B cell (primary cell): ENCODE measurements at regions not wholly inside any gene's neighbourhood (a gene's known extent, or its start where the extent isn't known, plus 50 kb on each side); places are given as distances from the start of the nearest gene placed in this dataset.

Source experiments
- ATAC-seq: fragments of 200-7000 bp; cut with Tn5 transposase; one replicate; pipeline ENCODE4 v1.10.0; 2021; ENCODE audit warnings: low read depth, mild to moderate bottlenecking, moderate number of reproducible peaks, moderate library complexity
- CTCF ChIA-PET: fragments of 350-600 bp; sonication (Branson Sonifier 250); formaldehyde crosslinking; loops from one replicate; lab custom pipeline; 2021; ENCODE audit warnings: antibody characterized with exemption, inconsistent platforms; lab: Charles Lee
- POLR2A ChIA-PET: fragments of 350-600 bp; sonication (Branson Sonifier 250); formaldehyde crosslinking; loops from one replicate; lab custom pipeline; 2021; ENCODE audit warnings: antibody characterized with exemption; lab: Charles Lee
- DNase-seq: peaks from one replicate; pipeline ENCODE4 v3.0.0; 2013
- H2AFZ ChIP-seq: 2 replicates; pipeline ENCODE4 v1.6.1; 2012; ENCODE audit warnings: mild to moderate bottlenecking, low read depth, low read length; ENCODE audit not compliant: insufficient read depth, poor library complexity, severe bottlenecking
- H3K27ac ChIP-seq, 2 donors: 1 replicate in 1 of 2; 2 replicates in 1 of 2; pipeline ENCODE4 v1.5.1; 2012 to 2013; ENCODE audit warnings: low read length in 2 of 2, mild to moderate bottlenecking in 2 of 2, moderate library complexity in 1 of 2
- H3K27me3 ChIP-seq, 4 experiments: fragments of 200-600 bp in 1 of 4; sonication (generic) in 1 of 4; replicated peaks in 1 of 4; 1 replicate in 2 of 4; 2 replicates in 2 of 4; pipeline versions ENCODE4 v1.6.1 to v1.7.0; 2013 to 2016; ENCODE audit warnings: low read length in 3 of 4, mild to moderate bottlenecking in 2 of 4, mixed read lengths in 1 of 4, moderate library complexity in 1 of 4; ENCODE audit not compliant: insufficient read depth in 4 of 4, control insufficient read depth in 3 of 4; ENCODE audit errors: control extremely low read depth in 1 of 4
- H3K36me3 ChIP-seq, 2 experiments: replicated peaks in 1 of 2; 1 replicate in 1 of 2; 2 replicates in 1 of 2; pipeline versions ENCODE4 v1.6.1 to v1.7.1; 2013; ENCODE audit warnings: low read length in 1 of 2; ENCODE audit not compliant: insufficient read depth in 2 of 2, control insufficient read depth in 1 of 2; ENCODE audit errors: control extremely low read depth in 1 of 2, extremely low read depth in 1 of 2
- H3K4me1 ChIP-seq, 2 donors: fragments of 200-600 bp in 1 of 2; sonication (generic) in 1 of 2; 1 replicate in 1 of 2; 2 replicates in 1 of 2; pipeline versions ENCODE4 v1.5.1 to v1.6.1; 2013 to 2017; ENCODE audit warnings: low read length in 2 of 2; ENCODE audit not compliant: control insufficient read depth in 2 of 2, insufficient read depth in 2 of 2
- H3K4me2 ChIP-seq: replicated peaks from 2 replicates; pipeline ENCODE3; 2012; ENCODE audit warnings: mild to moderate bottlenecking, low read depth, low read length; ENCODE audit not compliant: poor library complexity, severe bottlenecking
- H3K4me3 ChIP-seq, 5 experiments: fragments of 200-600 bp in 1 of 5; sonication (generic) in 1 of 5; 1 replicate in 3 of 5; 2 replicates in 2 of 5; pipeline versions ENCODE4 v1.5.1 to v1.7.0; 2011 to 2016; ENCODE audit warnings: low read length in 4 of 5, mild to moderate bottlenecking in 4 of 5, low read depth in 2 of 5, control low read depth in 1 of 5, moderate library complexity in 1 of 5; ENCODE audit not compliant: insufficient read depth in 1 of 5; ENCODE audit errors: control extremely low read depth in 1 of 5, extremely low read depth in 1 of 5
- H3K79me2 ChIP-seq: fragments of 200-600 bp; sonication (generic); one replicate; pipeline ENCODE4 v1.6.0; 2016; ENCODE audit warnings: low read length; ENCODE audit not compliant: control insufficient read depth, insufficient read depth
- H3K9ac ChIP-seq: fragments of 200-600 bp; sonication (generic); 2 replicates; pipeline ENCODE4 v1.6.1; 2017; ENCODE audit warnings: mild to moderate bottlenecking, low read length, moderate library complexity
- H3K9me3 ChIP-seq, 3 donors: one replicate each; pipeline versions ENCODE4 v1.6.1 to v1.7.1; 2013; ENCODE audit warnings: low read length in 2 of 3; ENCODE audit not compliant: control insufficient read depth in 2 of 3, insufficient read depth in 1 of 3; ENCODE audit errors: control extremely low read depth in 1 of 3
- H4K20me1 ChIP-seq: 2 replicates; pipeline ENCODE4 v1.6.0; 2012; ENCODE audit warnings: mild to moderate bottlenecking, low read length; ENCODE audit not compliant: insufficient read depth, control insufficient read depth, poor library complexity, severe bottlenecking
- H3K27ac Mint-ChIP-seq: one replicate; pipeline ENCODE4 v1.8.0; 2021; ENCODE audit warnings: mixed read lengths
- H3K27me3 Mint-ChIP-seq: one replicate; pipeline ENCODE4 v1.8.0; 2021; ENCODE audit warnings: mixed read lengths
- H3K4me1 Mint-ChIP-seq: one replicate; pipeline ENCODE4 v1.8.0; 2021; ENCODE audit warnings: mixed read lengths
- H3K4me3 Mint-ChIP-seq: one replicate; pipeline ENCODE4 v1.8.0; 2021; ENCODE audit warnings: mixed read lengths
- H3K9me3 Mint-ChIP-seq: one replicate; pipeline ENCODE4 v1.8.0; 2022; ENCODE audit warnings: mixed read lengths; ENCODE audit not compliant: insufficient read depth
- CTCF ChIP-seq: fragments of 200-600 bp; IDR thresholded peaks from one replicate; pipeline ENCODE4 v1.8.0; 2022; ENCODE audit warnings: antibody characterized with exemption, mild to moderate bottlenecking
- EZH2 ChIP-seq: IDR thresholded peaks from 2 replicates; pipeline ENCODE4 v1.6.1; 2012; ENCODE audit warnings: borderline replicate concordance, low read depth, mild to moderate bottlenecking, moderate library complexity, low read length; ENCODE audit not compliant: insufficient read depth, poor library complexity, severe bottlenecking
- WGBS: methylation state at CpG from one replicate; pipeline ENCODE4 v1.1.5; 2013; ENCODE audit warnings: missing lambda C conversion rate; ENCODE audit not compliant: insufficient coverage; 5-methylcytosine and 5-hydroxymethylcytosine counted together
- intact Hi-C: fragments of 100-400 bp; cut with micrococcal nuclease; formaldehyde crosslinking; loops from one replicate; pipeline ENCODE4 v1.10.0; 2022

- ChIA-PET CTCF (no interaction called here), POLR2A (no interaction called here)
- Mint-ChIP-seq H3K27me3 (peaks cover 12% of the 10 kb centered on the region), H3K4me3 (no peak overlapping the region), H3K4me1 (no peaks in the 10 kb centered on the region), H3K9me3 (peaks cover 5% of the 10 kb centered on the region), H3K27ac (no peak overlapping the region)
- no peaks in the 10 kb centered on the region for H4K20me1 ChIP-seq
- no peak overlapping the region for H3K4me2 ChIP-seq
- H3K4me3 ChIP-seq: no peak overlapping the region
- DNase-seq (no peak), ATAC-seq (no peak)
- H3K9me3 ChIP-seq: peaks cover 1 to 17% (median 13%) of the 10 kb centered on the region in 3 donors
- H3K4me1 ChIP-seq: no peaks in the 10 kb centered on the region
- H3K27me3 ChIP-seq: peaks cover 0 to 8% (median 3%) of the 10 kb centered on the region in 4 experiments
- intact Hi-C loops: no loop called here
- H3K9ac ChIP-seq: no peak overlapping the region
- H3K79me2 ChIP-seq: no peaks in the 10 kb centered on the region
- H3K27ac ChIP-seq: no peak overlapping the region
- H3K36me3 ChIP-seq: no peaks in the 10 kb centered on the region
- TF ChIP-seq CTCF (no peak), EZH2 (no peak)
- no peak overlapping the region for H2AFZ ChIP-seq
- 98% methylated on average over 3 of the region's 4 CpGs for WGBS
These were observed 59.9 kb upstream of the SHISAL1 start for GRCh38 chr22:44372611-44373010.

GRCh38 chr22:44371741-44372525 lies 59.2 kb upstream of the SHISAL1 start:
- TF ChIP-seq EZH2 (no peak), CTCF (no peak)
- Histone ChIP-seq H3K4me1 (no peaks in the 10 kb centered on the region), H3K9me3 (peaks cover 1 to 17% (median 13%) of the 10 kb centered on the region in 3 donors), H3K4me2 (no peak overlapping the region), H3K36me3 (no peaks in the 10 kb centered on the region), H3K79me2 (no peaks in the 10 kb centered on the region), H3K27ac (no peak overlapping the region), H3K9ac (no peak overlapping the region), H3K4me3 (no peak overlapping the region), H4K20me1 (no peaks in the 10 kb centered on the region), H3K27me3 (peaks cover 0 to 8% (median 3%) of the 10 kb centered on the region in 4 experiments), H2AFZ (no peak overlapping the region)
- DNase-seq (no peak), ATAC-seq (no peak)
- POLR2A ChIA-PET: no interaction called here
- WGBS: 60% methylated on average over 2 of the region's 3 CpGs
- peaks cover 5% of the 10 kb centered on the region for H3K9me3 Mint-ChIP-seq
- H3K27ac Mint-ChIP-seq: no peak overlapping the region
- no peaks in the 10 kb centered on the region for H3K4me1 Mint-ChIP-seq
- CTCF ChIA-PET: no interaction called here
- peaks cover 12% of the 10 kb centered on the region for H3K27me3 Mint-ChIP-seq
- H3K4me3 Mint-ChIP-seq: no peak overlapping the region
- intact Hi-C loops: no loop called here
